SK-N-MC (cell line): ENCODE measurements at regions not wholly inside any gene's neighbourhood (a gene's known extent, or its start where the extent isn't known, plus 50 kb on each side); places are given as distances from the start of the nearest gene placed in this dataset.

Experiments used
- EZH2 ChIP-seq: fragments of 200-600 bp; sonication (generic); IDR thresholded peaks from one replicate; pipeline ENCODE4 v1.6.1; 2017; ENCODE audit warnings: antibody characterized with exemption
- POLR2AphosphoS5 ChIP-seq: IDR thresholded peaks from 2 replicates; pipeline ENCODE4 v1.6.1; 2012; ENCODE audit warnings: mild to moderate bottlenecking, low read depth, low read length, borderline replicate concordance

DNA sequence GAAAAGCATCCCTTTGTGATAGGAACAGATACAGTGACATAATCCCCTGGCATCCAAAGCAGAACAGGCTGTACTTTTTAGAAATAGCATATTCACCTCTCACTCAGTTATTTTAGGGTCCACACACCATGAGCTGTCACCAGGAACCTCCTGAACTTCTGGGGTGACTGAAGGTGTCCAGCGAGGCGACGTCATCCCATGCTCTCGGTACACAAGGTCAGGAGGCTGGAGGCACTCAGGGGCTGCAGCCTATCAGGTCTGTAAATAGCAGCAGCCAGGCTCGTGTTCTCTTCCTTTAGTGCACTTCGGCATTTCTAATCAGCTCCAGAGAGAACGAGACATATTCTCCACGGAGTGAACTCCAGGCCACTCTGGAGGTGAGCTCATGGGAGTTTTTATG, 98.3 kb downstream of the GATA6 start:
- no peak for TF ChIP-seq EZH2
- no peak for TF ChIP-seq POLR2AphosphoS5
